Liver (tissue), 3 donors: ENCODE measurements at regions not wholly inside any gene's neighbourhood (a gene's known extent, or its start where the extent isn't known, plus 50 kb on each side); places are given as distances from the start of the nearest gene placed in this dataset.

Source experiments
- ATF3 ChIP-seq: IDR thresholded peaks from 2 replicates; pipeline ENCODE4 v1.6.1; 2016; ENCODE audit warnings: antibody characterized with exemption
- FOXA1 ChIP-seq: IDR thresholded peaks from 2 replicates; pipeline ENCODE4 v1.6.1; 2016; ENCODE audit warnings: antibody characterized with exemption
- JUND ChIP-seq, 2 donors: IDR thresholded peaks; 2 replicates each; pipeline ENCODE4 v1.6.1; 2016; ENCODE audit warnings: antibody characterized with exemption in 2 of 2
- MAX ChIP-seq: IDR thresholded peaks from 2 replicates; pipeline ENCODE4 v1.6.1; 2016; ENCODE audit warnings: antibody characterized with exemption
- RAD21 ChIP-seq, 2 donors: IDR thresholded peaks; 2 replicates each; pipeline ENCODE4 v1.6.1; 2016; ENCODE audit warnings: antibody characterized with exemption in 2 of 2, mild to moderate bottlenecking in 2 of 2
- RXRA ChIP-seq, 2 donors: IDR thresholded peaks; 2 replicates each; pipeline ENCODE4 v1.6.1; 2017 to 2018; ENCODE audit warnings: antibody characterized with exemption in 2 of 2, mild to moderate bottlenecking in 1 of 2
- SP1 ChIP-seq: IDR thresholded peaks from 2 replicates; pipeline ENCODE4 v1.6.1; 2018; ENCODE audit warnings: antibody characterized with exemption, mild to moderate bottlenecking
- TAF1 ChIP-seq: conservative IDR thresholded peaks from 2 replicates; pipeline ENCODE4 v1.6.1; 2016; ENCODE audit warnings: antibody characterized with exemption, mild to moderate bottlenecking
- YY1 ChIP-seq: IDR thresholded peaks from 2 replicates; pipeline ENCODE4 v1.6.1; 2016; ENCODE audit warnings: antibody characterized with exemption, mild to moderate bottlenecking
- TF ChIP-seq, protein P1 (sequence below): fragments of 150-350 bp; IDR thresholded peaks from 2 replicates; pipeline ENCODE4 v1.5.1; 2017; ENCODE audit warnings: improper control_type of control experiment, low read depth, low read length; ENCODE audit not compliant: missing input control
- TF ChIP-seq, protein P2 (sequence below): IDR thresholded peaks from 2 replicates; pipeline ENCODE4 v1.6.1; 2016; ENCODE audit warnings: antibody characterized with exemption, mild to moderate bottlenecking
- donor health status: healthy.
- donor health status: healthy.

GRCh38 chr22:49590851-49591445 lies 236.7 kb downstream of the BRD1 start:
- TF ChIP-seq, protein P1, sequence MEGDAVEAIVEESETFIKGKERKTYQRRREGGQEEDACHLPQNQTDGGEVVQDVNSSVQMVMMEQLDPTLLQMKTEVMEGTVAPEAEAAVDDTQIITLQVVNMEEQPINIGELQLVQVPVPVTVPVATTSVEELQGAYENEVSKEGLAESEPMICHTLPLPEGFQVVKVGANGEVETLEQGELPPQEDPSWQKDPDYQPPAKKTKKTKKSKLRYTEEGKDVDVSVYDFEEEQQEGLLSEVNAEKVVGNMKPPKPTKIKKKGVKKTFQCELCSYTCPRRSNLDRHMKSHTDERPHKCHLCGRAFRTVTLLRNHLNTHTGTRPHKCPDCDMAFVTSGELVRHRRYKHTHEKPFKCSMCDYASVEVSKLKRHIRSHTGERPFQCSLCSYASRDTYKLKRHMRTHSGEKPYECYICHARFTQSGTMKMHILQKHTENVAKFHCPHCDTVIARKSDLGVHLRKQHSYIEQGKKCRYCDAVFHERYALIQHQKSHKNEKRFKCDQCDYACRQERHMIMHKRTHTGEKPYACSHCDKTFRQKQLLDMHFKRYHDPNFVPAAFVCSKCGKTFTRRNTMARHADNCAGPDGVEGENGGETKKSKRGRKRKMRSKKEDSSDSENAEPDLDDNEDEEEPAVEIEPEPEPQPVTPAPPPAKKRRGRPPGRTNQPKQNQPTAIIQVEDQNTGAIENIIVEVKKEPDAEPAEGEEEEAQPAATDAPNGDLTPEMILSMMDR = no peak
- TF ChIP-seq RAD21 (IDR thresholded peaks at IDR 0.05) (no peak), JUND (IDR thresholded peaks at IDR 0.05) (no peak), SP1 (no peak), MAX (no peak), TAF1 (no peak), ATF3 (no peak), RXRA (IDR thresholded peaks at IDR 0.05) (no peak), FOXA1 (no peak), YY1 (no peak)
- TF ChIP-seq, protein P2, sequence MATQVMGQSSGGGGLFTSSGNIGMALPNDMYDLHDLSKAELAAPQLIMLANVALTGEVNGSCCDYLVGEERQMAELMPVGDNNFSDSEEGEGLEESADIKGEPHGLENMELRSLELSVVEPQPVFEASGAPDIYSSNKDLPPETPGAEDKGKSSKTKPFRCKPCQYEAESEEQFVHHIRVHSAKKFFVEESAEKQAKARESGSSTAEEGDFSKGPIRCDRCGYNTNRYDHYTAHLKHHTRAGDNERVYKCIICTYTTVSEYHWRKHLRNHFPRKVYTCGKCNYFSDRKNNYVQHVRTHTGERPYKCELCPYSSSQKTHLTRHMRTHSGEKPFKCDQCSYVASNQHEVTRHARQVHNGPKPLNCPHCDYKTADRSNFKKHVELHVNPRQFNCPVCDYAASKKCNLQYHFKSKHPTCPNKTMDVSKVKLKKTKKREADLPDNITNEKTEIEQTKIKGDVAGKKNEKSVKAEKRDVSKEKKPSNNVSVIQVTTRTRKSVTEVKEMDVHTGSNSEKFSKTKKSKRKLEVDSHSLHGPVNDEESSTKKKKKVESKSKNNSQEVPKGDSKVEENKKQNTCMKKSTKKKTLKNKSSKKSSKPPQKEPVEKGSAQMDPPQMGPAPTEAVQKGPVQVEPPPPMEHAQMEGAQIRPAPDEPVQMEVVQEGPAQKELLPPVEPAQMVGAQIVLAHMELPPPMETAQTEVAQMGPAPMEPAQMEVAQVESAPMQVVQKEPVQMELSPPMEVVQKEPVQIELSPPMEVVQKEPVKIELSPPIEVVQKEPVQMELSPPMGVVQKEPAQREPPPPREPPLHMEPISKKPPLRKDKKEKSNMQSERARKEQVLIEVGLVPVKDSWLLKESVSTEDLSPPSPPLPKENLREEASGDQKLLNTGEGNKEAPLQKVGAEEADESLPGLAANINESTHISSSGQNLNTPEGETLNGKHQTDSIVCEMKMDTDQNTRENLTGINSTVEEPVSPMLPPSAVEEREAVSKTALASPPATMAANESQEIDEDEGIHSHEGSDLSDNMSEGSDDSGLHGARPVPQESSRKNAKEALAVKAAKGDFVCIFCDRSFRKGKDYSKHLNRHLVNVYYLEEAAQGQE = no peak
